Muscle of leg (tissue), 3 donors: ENCODE measurements at regions not wholly inside any gene's neighbourhood (a gene's known extent, or its start where the extent isn't known, plus 50 kb on each side); places are given as distances from the start of the nearest gene placed in this dataset.
"Not testable (repeated sequence)": the region's sequence is repeated elsewhere in the genome, so short reads cannot be mapped to it uniquely, and the experiment has no call there.

ENCODE experiments used
- DNase-seq: peaks from one replicate; pipeline ENCODE4 v3.0.0; 2013
- H3K27ac ChIP-seq: one replicate; pipeline ENCODE4 v1.5.1; 2013; ENCODE audit warnings: mild to moderate bottlenecking, low read length, control low read depth
- H3K27me3 ChIP-seq: one replicate; pipeline ENCODE4 v1.6.1; 2013; ENCODE audit warnings: low read length; ENCODE audit not compliant: control insufficient read depth, insufficient read depth
- H3K36me3 ChIP-seq: one replicate; pipeline ENCODE4 v1.6.1; 2013; ENCODE audit warnings: low read length; ENCODE audit not compliant: control insufficient read depth, insufficient read depth
- H3K4me1 ChIP-seq: one replicate; pipeline ENCODE4 v1.6.1; 2013; ENCODE audit warnings: low read length; ENCODE audit not compliant: control insufficient read depth, insufficient read depth
- H3K4me3 ChIP-seq: one replicate; pipeline ENCODE4 v1.5.1; 2013; ENCODE audit warnings: low read length, control low read depth
- H3K9me3 ChIP-seq: replicated peaks from 2 replicates; pipeline ENCODE4 v1.6.1; 2013; ENCODE audit warnings: low read depth, low read length; ENCODE audit not compliant: control insufficient read depth
- WGBS: methylation state at CpG from one replicate; pipeline ENCODE4 v1.1.5; 2013; ENCODE audit warnings: missing lambda C conversion rate; ENCODE audit not compliant: insufficient coverage; 5-methylcytosine and 5-hydroxymethylcytosine counted together

DNA sequence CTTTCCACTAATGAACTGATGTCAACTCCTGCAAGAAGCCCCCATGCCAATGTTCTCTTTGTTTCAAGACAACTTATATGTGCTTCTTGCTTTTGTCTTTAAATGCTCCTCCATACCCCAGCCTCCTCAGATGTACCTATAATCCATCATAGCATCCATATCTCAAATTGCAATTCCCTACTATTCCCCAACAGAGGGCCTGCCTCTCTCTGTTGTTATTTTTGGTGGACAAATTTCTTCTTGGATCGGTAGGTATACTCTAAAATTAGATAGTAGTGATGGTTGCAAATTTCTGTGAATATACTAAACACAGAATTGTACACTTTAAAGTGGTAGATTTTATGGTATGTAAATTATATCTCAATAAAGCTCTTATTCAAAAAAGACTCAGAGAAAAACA lies 820.1 kb downstream of the METTL4 start:
- H3K27ac ChIP-seq = no peak overlapping the region
- no CpG with 5 or more reads among the region's 1 CpG for WGBS
- no peaks in the 10 kb centered on the region for H3K27me3 ChIP-seq
- no peaks in the 10 kb centered on the region for H3K4me1 ChIP-seq
- H3K36me3 ChIP-seq = no peaks in the 10 kb centered on the region
- H3K9me3 ChIP-seq = no peaks in the 10 kb centered on the region
- H3K4me3 ChIP-seq = no peak overlapping the region
- DNase-seq = no peak

DNA sequence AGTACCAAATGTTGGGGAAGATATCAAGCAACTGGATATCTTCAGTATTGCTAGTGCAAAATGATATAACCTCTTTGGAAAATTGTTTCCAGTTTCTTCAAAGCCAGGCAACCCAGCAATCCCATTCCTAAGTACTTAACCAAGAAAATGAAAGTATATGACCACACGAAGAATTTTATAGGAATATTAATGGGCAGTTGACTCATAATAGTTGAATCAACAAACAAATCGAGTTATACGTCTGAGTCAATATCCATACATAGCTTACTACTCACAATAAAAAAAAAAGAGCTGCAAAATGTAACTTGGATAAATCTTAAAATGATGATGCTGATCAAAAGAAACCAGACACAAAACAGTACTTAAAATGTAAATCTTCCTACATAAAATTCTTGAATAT lies 810.4 kb downstream of the METTL4 start:
- H3K27ac ChIP-seq = no peak overlapping the region

DNA sequence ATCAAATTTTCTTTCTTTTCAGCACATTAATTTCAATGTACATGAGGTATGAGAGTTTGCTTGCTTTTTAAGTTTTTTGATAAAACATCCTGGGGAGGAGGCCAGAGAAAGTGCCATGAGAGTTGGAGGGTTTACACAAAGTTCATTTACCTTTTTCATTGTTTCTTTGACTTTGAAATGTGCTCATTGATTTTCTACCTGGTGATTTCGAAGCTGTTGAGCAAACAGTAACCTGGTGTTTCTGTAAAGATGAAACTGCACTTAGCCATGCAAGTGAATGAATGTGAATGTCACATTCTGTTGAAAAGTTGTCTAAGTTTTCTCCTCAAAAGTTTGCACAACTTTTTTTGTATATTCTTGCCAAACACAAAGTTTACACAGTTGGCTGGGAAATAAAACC lies 797.0 kb downstream of the METTL4 start:
- H3K4me3 ChIP-seq = no peak overlapping the region
- no CpG with 5 or more reads among the region's 1 CpG for WGBS
- no peak for DNase-seq
- H3K4me1 ChIP-seq = no peaks in the 10 kb centered on the region
- H3K27me3 ChIP-seq = no peaks in the 10 kb centered on the region
- H3K36me3 ChIP-seq = no peaks in the 10 kb centered on the region
- H3K27ac ChIP-seq = no peak overlapping the region
- H3K9me3 ChIP-seq = no peaks in the 10 kb centered on the region

More for the DNA sequence above, 810.4 kb downstream of the METTL4 start:
- H3K4me3 ChIP-seq = no peak overlapping the region
- H3K9me3 ChIP-seq = peaks cover 4% of the 10 kb centered on the region
- no peaks in the 10 kb centered on the region for H3K4me1 ChIP-seq
- no peak for DNase-seq
- WGBS = no CpG with 5 or more reads among the region's 3 CpGs
- no peaks in the 10 kb centered on the region for H3K27me3 ChIP-seq
- H3K36me3 ChIP-seq = no peaks in the 10 kb centered on the region

DNA sequence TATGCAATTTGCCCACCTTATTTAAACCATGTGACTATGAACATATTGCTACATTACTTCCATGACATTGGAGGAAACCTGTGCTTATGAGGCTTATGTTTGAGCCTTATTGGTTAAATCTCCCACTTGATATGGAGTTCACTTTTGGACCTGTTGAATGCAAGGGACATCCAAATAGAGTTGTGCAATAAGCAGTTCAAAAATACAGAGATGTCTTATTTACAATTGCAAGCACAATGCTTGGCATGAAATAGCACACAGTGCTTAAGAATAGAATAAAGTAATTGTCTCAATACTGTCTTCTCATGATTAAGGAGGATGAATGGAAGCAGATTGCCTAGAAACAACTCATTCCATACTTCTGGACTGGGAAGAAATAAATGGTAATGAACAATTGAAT lies 793.5 kb downstream of the METTL4 start:
- Histone ChIP-seq H3K4me3 (no peak overlapping the region), H3K9me3 (no peaks in the 10 kb centered on the region), H3K36me3 (no peaks in the 10 kb centered on the region), H3K27ac (no peak overlapping the region), H3K27me3 (no peaks in the 10 kb centered on the region), H3K4me1 (no peaks in the 10 kb centered on the region)
- DNase-seq = no peak

DNA sequence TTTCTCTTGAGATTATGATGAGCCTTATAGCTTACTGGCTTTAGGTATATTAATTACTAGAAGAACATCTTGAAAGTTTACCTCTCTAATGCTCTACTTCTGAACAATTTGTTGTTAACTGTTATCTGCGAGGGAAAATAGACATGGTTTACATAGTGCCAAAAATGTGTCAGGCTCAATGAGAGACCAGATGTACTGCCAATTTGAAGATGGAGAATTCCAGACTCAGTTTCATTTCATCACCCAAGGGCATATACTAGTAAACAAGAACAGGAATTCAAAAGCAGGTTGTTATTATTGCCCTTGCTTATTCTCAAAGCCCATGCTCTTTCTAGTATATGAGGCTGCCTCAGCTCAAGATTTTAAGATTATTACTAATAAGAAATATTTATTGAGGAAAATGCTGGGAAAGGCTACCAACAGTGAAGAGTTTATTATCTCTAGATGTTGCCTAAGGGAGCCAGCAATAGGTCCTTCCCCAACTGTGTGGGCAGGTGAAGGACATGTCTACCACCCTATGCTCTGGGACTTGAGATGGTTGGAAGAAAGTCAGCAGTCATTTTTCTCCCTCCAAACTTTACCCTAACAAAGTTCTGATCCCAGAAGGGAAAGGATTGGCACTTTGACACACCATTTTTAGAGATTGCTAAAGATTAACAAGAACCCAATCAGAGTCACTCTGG lies 792.7 kb downstream of the METTL4 start:
- no peaks in the 10 kb centered on the region for H3K4me1 ChIP-seq
- H3K27me3 ChIP-seq = no peaks in the 10 kb centered on the region
- no peaks in the 10 kb centered on the region for H3K36me3 ChIP-seq
- H3K4me3 ChIP-seq = no peak overlapping the region
- no peak overlapping the region for H3K27ac ChIP-seq
- no peak for DNase-seq
- no CpG with 5 or more reads among the region's 1 CpG for WGBS
- peaks cover 4% of the 10 kb centered on the region for H3K9me3 ChIP-seq

DNA sequence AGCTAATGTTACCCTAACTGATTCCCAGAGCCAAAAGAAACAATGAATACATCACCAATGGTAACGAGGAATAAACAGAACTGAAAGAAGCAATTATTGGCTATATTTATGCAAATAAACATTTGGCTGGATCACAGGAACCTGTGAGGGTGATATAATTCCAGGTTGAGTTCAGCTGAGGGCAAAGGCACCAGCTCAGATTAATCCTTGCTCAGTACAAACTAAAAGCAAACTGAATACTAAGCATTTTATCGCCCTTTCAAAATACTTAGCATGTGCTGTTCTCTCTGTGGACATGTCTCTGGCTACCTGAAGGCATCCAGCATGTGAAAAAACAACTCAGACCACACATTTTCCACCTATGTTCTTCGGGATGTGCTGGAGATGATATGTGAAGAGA lies 791.7 kb downstream of the METTL4 start:
- H3K27ac ChIP-seq = no peak overlapping the region
- WGBS = 100% methylated on average over 1 of the region's 3 CpGs

DNA sequence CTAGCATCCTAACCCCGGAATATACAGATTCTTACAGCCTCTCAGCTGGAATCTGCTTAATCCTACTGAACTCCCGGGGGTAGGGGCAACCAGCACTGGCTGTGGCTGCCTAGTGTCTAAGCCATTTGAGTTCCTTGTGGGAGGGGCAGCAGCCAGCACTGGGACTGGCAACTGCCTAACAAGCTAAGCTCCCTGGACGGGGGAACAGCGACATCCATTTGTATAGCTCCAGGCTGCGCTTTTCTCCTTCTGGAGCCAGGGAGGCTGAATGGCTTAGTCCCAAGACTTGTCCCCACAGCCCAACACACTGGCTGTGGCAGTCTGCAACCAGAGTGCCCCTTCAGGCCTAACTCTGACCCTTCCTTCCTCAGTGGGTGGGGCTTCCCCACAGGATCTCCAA lies 787.2 kb downstream of the METTL4 start:
- Histone ChIP-seq H3K4me1 (no peaks in the 10 kb centered on the region), H3K27me3 (no peaks in the 10 kb centered on the region), H3K36me3 (no peaks in the 10 kb centered on the region), H3K4me3 (no peak overlapping the region), H3K9me3 (peaks cover 16% of the 10 kb centered on the region), H3K27ac (no peak overlapping the region)
- WGBS = 57% methylated on average over 2 of the region's 5 CpGs
- no peak for DNase-seq

More for the DNA sequence above, 791.7 kb downstream of the METTL4 start:
- H3K36me3 ChIP-seq = no peaks in the 10 kb centered on the region
- H3K4me3 ChIP-seq = no peak overlapping the region
- no peaks in the 10 kb centered on the region for H3K27me3 ChIP-seq
- peaks cover 10% of the 10 kb centered on the region for H3K9me3 ChIP-seq
- DNase-seq = no peak
- no peaks in the 10 kb centered on the region for H3K4me1 ChIP-seq

DNA sequence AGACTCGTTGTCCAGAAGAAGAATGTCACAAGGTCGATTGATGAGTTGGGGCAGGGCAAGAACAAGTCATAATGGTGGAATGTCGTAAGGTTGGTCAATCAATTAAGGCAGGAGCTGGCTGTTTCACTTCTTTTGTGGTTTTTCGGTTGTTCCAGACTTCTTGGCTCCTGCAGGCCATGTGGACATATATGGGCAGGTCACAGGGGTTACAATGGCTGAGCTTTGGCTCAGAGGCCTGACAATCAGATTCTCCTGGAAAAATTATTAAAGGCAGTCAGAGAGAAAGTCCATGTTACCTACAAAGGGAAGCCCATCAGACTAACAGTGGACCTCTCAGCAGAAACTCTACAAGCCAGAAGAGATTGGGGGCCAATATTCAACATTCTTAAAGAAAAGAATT lies 785.3 kb downstream of the METTL4 start:
- not testable (repeated sequence) for DNase-seq, H3K36me3 ChIP-seq, H3K4me3 ChIP-seq, H3K4me1 ChIP-seq, H3K27ac ChIP-seq, H3K27me3 ChIP-seq
- 76% methylated on average over 4 of the region's 4 CpGs for WGBS
- peaks cover 16% of the 10 kb centered on the region for H3K9me3 ChIP-seq

DNA sequence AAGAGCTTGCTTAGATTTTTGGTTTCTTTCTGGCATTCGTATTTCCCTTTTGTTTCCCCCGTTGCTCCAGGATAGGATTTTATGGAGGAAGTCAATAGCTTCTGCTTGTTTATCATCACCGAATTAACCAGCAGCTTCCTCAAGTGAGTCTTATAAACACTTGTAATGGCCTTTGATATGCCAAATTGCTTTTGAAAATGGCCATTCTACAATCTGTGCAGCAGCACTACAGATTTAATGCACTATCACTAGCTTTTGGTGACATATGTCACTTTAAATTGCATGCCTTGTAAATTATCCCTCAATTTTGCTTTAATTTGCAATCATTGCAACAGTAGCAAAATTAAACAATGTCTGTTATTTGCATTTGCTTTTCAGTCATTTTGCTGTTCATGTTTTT lies 774.7 kb downstream of the METTL4 start:
- Histone ChIP-seq H3K9me3 (peaks cover 2% of the 10 kb centered on the region), H3K4me3 (no peak overlapping the region), H3K36me3 (no peaks in the 10 kb centered on the region), H3K27me3 (no peaks in the 10 kb centered on the region), H3K4me1 (no peaks in the 10 kb centered on the region), H3K27ac (no peak overlapping the region)
- DNase-seq = no peak
- WGBS = 50% methylated on average over 1 of the region's 3 CpGs

DNA sequence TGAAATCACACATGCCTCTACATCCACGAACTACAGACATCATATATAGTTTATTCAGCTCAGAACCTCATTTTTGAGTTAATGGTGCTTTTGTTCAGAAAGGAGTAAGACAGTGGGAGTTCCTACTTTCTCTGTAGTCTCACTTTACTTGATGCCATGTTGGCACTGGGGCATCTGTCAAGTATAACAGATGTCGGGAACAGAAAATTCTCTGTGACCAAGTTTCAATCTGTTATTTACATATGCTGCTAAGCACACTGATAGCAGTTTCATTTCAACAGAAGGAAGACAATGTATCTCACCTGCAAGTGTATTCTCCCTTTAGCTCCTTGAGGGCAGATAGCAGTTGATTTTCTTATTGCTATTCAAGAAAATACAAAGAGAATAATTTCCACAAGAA lies 774.1 kb downstream of the METTL4 start:
- H3K4me1 ChIP-seq = no peaks in the 10 kb centered on the region
- DNase-seq = no peak
- H3K9me3 ChIP-seq = peaks cover 2% of the 10 kb centered on the region
- H3K27ac ChIP-seq = no peak overlapping the region
- no peak overlapping the region for H3K4me3 ChIP-seq
- H3K36me3 ChIP-seq = no peaks in the 10 kb centered on the region
- WGBS = no CpG with 5 or more reads among the region's 2 CpGs
- no peaks in the 10 kb centered on the region for H3K27me3 ChIP-seq

DNA sequence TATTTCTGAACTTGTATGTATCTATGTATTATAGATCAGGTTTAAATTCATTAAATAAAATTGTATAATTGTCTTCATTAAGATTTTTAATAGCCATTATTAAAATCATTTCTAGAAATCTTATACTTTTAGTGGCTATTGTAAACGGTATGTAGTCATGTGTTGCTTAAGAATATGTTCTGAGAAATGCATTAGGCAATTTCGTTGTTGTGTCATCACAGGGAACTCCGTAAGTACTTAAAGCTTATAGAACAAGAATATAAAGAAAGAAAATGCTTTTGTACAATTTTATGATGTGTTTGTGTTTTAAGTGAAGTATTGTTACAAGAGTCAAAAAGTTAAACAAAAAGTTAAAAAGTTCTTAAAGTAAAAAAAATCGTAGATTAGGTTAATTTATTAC lies 765.8 kb downstream of the METTL4 start:
- no peak overlapping the region for H3K27ac ChIP-seq
- H3K4me3 ChIP-seq = no peak overlapping the region
- no peaks in the 10 kb centered on the region for H3K36me3 ChIP-seq
- H3K27me3 ChIP-seq = no peaks in the 10 kb centered on the region
- H3K4me1 ChIP-seq = no peaks in the 10 kb centered on the region
- DNase-seq = no peak
- no CpG with 5 or more reads among the region's 4 CpGs for WGBS
- no peaks in the 10 kb centered on the region for H3K9me3 ChIP-seq
